ENCODE measurements at regions not wholly inside any gene's neighbourhood (a gene's known extent, or its start where the extent isn't known, plus 50 kb on each side); places are given as distances from the start of the nearest gene placed in this dataset.

- no peaks in the 10 kb centered on the region for H3K36me3 ChIP-seq (ENCODE audit: control insufficient read depth in 1 of 2, insufficient read depth in 2 of 2, low read length in 2 of 2)
- intact Hi-C loops (cut with micrococcal nuclease): no loop called here
- H3K9ac ChIP-seq (ENCODE audit: low read length): no peak overlapping the region
- H3K27ac ChIP-seq (ENCODE audit: low read depth, low read length): no peak overlapping the region
- no TSS peak for BruUV-seq (replicated peaks)
- H3K4me2 ChIP-seq (ENCODE audit: low read length): no peak overlapping the region
- ATAC-seq: no peak
- no peaks in the 10 kb centered on the region for H3K79me2 ChIP-seq (ENCODE audit: insufficient read depth, low read length)
- H3K9me2 ChIP-seq (ENCODE audit: insufficient read depth): no peaks in the 10 kb centered on the region
- peaks cover 16% of the 10 kb centered on the region; the same call in 1 of the 2 replicates for H3K27me3 ChIP-seq (ENCODE audit: insufficient read depth, low read length)
- RAD21 ChIA-PET (ENCODE audit: low non-redundant PET in 1 of 2, low total read pairs in 2 of 2, uncharacterized antibody in 2 of 2, unreplicated experiment in 2 of 2): no interaction called here
- H3K9me3 ChIP-seq (ENCODE audit: control insufficient read depth in 1 of 2, insufficient read depth in 1 of 2, low read depth in 1 of 2, low read length in 2 of 2): no peaks in the 10 kb centered on the region
- H3K4me1 ChIP-seq (ENCODE audit: control insufficient read depth in 1 of 2, insufficient read depth in 2 of 2, low read length in 2 of 2): no peaks in the 10 kb centered on the region
- CTCF ChIA-PET: no interaction called here
- POLR2A ChIA-PET: no interaction called here
- no peaks in the 10 kb centered on the region for H4K20me1 ChIP-seq (ENCODE audit: insufficient read depth)
- H2AFZ ChIP-seq (ENCODE audit: low read depth, low read length, poor library complexity, severe bottlenecking): no peak overlapping the region
- DNase-seq (ENCODE audit: low read depth, low spot score): no peak
- TF ChIP-seq TCF7L2 (IDR thresholded peaks at IDR 0.05; ENCODE audit: borderline replicate concordance, extremely low read depth, insufficient read depth, insufficient read length) (no peak), EGR1 (IDR thresholded peaks at IDR 0.05; ENCODE audit: low read depth) (no peak), FOSL1 (IDR thresholded peaks at IDR 0.05; ENCODE audit: low read depth) (no peak), ZBTB33 (IDR thresholded peaks at IDR 0.05; ENCODE audit: extremely low read depth, insufficient replicate concordance, low read length) (no peak), REST (IDR thresholded peaks at IDR 0.05; ENCODE audit: low read depth) (no peak), EZH2phosphoT487 (IDR thresholded peaks at IDR 0.05; ENCODE audit: borderline replicate concordance) (no peak), ELF1 (IDR thresholded peaks at IDR 0.05; ENCODE audit: borderline replicate concordance, low read depth) (no peak), YY1 (IDR thresholded peaks at IDR 0.05; ENCODE audit: extremely low read depth, insufficient replicate concordance, low read depth, low read length) (no peak), JUND (IDR thresholded peaks at IDR 0.05) (no peak), ZNF274 (IDR thresholded peaks at IDR 0.05; ENCODE audit: low read depth, low read length) (no peak), POLR2A (IDR thresholded peaks at IDR 0.05; ENCODE audit: borderline replicate concordance, extremely low read depth, insufficient read depth, insufficient read length) (no peak), CEBPB (IDR thresholded peaks at IDR 0.05; ENCODE audit: low read depth) (no peak)
- no peak overlapping the region for H3K4me3 ChIP-seq (replicated peaks in 1 of 2; ENCODE audit: low read depth in 1 of 2, low read length in 2 of 2)
Measured at GRCh38 chr14:104385111-104385510, 194.5 kb upstream of the C14orf180 start.
